A549 (cell line): ENCODE measurements at regions not wholly inside any gene's neighbourhood (a gene's known extent, or its start where the extent isn't known, plus 50 kb on each side); places are given as distances from the start of the nearest gene placed in this dataset.

Source experiments
- MAZ ChIP-seq: fragments of 150-350 bp; IDR thresholded peaks from 2 replicates; pipeline ENCODE4 v1.6.1; 2014; ENCODE audit warnings: antibody characterized with exemption, low read depth, low read length, borderline replicate concordance
- POLR2A ChIP-seq: IDR thresholded peaks from 2 replicates; pipeline ENCODE4 v1.6.1; 2012; ENCODE audit warnings: mild to moderate bottlenecking, low read length
- TFCP2L1 ChIP-seq: fragments of 250-450 bp; sonication (Bioruptor Pico); IDR thresholded peaks from 2 replicates; pipeline ENCODE4 v1.5.0; 2021; ENCODE audit warnings: mild to moderate bottlenecking
- TF ChIP-seq, protein P1 (sequence below): fragments of >200 bp; sonication (Bioruptor Twin); formaldehyde crosslinking; IDR thresholded peaks from 3 replicates; pipeline ENCODE4 v1.5.1; 2016
- TF ChIP-seq, protein P2 (sequence below): fragments of 200-600 bp; sonication (generic); IDR thresholded peaks from 2 replicates; pipeline ENCODE4 v1.6.1; 2016; ENCODE audit warnings: antibody characterized with exemption, mild to moderate bottlenecking, moderate library complexity

DNA sequence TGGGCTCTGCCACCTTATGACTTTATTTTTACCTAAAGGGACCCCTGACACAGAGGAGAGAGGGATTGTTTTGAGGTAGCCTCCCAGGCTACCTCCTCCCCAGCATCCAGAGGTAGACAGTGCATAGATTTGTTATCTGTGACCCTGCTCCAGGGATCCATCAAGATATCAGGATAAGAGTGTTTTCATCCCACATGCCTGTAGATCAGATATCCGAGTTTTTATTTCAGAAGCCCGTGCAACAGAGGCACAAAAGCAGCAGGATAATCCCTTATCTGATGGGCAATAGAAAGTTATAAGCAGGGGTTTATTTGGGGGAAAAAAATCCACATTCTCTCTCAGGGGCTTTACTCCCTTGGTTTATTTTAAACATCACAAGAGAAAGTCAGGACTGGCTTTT lies 117.0 kb upstream of the RPH3A start:
- TF ChIP-seq, protein P1, sequence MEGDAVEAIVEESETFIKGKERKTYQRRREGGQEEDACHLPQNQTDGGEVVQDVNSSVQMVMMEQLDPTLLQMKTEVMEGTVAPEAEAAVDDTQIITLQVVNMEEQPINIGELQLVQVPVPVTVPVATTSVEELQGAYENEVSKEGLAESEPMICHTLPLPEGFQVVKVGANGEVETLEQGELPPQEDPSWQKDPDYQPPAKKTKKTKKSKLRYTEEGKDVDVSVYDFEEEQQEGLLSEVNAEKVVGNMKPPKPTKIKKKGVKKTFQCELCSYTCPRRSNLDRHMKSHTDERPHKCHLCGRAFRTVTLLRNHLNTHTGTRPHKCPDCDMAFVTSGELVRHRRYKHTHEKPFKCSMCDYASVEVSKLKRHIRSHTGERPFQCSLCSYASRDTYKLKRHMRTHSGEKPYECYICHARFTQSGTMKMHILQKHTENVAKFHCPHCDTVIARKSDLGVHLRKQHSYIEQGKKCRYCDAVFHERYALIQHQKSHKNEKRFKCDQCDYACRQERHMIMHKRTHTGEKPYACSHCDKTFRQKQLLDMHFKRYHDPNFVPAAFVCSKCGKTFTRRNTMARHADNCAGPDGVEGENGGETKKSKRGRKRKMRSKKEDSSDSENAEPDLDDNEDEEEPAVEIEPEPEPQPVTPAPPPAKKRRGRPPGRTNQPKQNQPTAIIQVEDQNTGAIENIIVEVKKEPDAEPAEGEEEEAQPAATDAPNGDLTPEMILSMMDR = no peak
- TF ChIP-seq, protein P2, sequence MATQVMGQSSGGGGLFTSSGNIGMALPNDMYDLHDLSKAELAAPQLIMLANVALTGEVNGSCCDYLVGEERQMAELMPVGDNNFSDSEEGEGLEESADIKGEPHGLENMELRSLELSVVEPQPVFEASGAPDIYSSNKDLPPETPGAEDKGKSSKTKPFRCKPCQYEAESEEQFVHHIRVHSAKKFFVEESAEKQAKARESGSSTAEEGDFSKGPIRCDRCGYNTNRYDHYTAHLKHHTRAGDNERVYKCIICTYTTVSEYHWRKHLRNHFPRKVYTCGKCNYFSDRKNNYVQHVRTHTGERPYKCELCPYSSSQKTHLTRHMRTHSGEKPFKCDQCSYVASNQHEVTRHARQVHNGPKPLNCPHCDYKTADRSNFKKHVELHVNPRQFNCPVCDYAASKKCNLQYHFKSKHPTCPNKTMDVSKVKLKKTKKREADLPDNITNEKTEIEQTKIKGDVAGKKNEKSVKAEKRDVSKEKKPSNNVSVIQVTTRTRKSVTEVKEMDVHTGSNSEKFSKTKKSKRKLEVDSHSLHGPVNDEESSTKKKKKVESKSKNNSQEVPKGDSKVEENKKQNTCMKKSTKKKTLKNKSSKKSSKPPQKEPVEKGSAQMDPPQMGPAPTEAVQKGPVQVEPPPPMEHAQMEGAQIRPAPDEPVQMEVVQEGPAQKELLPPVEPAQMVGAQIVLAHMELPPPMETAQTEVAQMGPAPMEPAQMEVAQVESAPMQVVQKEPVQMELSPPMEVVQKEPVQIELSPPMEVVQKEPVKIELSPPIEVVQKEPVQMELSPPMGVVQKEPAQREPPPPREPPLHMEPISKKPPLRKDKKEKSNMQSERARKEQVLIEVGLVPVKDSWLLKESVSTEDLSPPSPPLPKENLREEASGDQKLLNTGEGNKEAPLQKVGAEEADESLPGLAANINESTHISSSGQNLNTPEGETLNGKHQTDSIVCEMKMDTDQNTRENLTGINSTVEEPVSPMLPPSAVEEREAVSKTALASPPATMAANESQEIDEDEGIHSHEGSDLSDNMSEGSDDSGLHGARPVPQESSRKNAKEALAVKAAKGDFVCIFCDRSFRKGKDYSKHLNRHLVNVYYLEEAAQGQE = no peak
- TF ChIP-seq POLR2A = no peak
- no peak for TF ChIP-seq TFCP2L1
- TF ChIP-seq MAZ = no peak
